AG04449 (cell line): ENCODE measurements at regions not wholly inside any gene's neighbourhood (a gene's known extent, or its start where the extent isn't known, plus 50 kb on each side); places are given as distances from the start of the nearest gene placed in this dataset.

Source experiments
- CTCF ChIA-PET: fragments of 350-600 bp; formaldehyde crosslinking; extraction: SDS; loops from one replicate; lab custom pipeline; 2021; ENCODE audit warnings: antibody characterized with exemption; lab: Yijun Ruan, JAX
- POLR2A ChIA-PET: fragments of 400-600, 350-600 bp; formaldehyde crosslinking; extraction: SDS; loops from one replicate; lab custom pipeline; 2020; ENCODE audit warnings: antibody characterized with exemption, inconsistent platforms; lab: Yijun Ruan, JAX
- DNase-seq: peaks from one replicate; pipeline ENCODE4 v3.0.0-alpha.2; 2010; ENCODE audit warnings: low read depth, low spot score
- H3K4me3 ChIP-seq: 2 replicates; pipeline ENCODE4 v1.5.1; 2011; ENCODE audit warnings: low read depth, mild to moderate bottlenecking, control low read depth, low read length
- TF ChIP-seq, protein P1 (sequence below): IDR thresholded peaks from one replicate; pipeline ENCODE4 v1.5.1; 2011; ENCODE audit warnings: mild to moderate bottlenecking, moderate library complexity, low read length, control low read depth, inconsistent platforms; ENCODE audit not compliant: insufficient read depth; ENCODE audit errors: missing control alignments

- ChIA-PET CTCF (no interaction called here), POLR2A (no interaction called here)
- H3K4me3 ChIP-seq, result no peak overlapping the region
- DNase-seq, result no peak
- TF ChIP-seq, protein P1, sequence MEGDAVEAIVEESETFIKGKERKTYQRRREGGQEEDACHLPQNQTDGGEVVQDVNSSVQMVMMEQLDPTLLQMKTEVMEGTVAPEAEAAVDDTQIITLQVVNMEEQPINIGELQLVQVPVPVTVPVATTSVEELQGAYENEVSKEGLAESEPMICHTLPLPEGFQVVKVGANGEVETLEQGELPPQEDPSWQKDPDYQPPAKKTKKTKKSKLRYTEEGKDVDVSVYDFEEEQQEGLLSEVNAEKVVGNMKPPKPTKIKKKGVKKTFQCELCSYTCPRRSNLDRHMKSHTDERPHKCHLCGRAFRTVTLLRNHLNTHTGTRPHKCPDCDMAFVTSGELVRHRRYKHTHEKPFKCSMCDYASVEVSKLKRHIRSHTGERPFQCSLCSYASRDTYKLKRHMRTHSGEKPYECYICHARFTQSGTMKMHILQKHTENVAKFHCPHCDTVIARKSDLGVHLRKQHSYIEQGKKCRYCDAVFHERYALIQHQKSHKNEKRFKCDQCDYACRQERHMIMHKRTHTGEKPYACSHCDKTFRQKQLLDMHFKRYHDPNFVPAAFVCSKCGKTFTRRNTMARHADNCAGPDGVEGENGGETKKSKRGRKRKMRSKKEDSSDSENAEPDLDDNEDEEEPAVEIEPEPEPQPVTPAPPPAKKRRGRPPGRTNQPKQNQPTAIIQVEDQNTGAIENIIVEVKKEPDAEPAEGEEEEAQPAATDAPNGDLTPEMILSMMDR, result no peak
Observed at GRCh38 chr5:175102717-175103116, 341.3 kb downstream of the DRD1 start.

GRCh38 chr5:175098301-175098700 is 345.7 kb downstream of the DRD1 start:
- ChIA-PET POLR2A (no interaction called here), CTCF (no interaction called here)
- no peak for DNase-seq
- TF ChIP-seq, protein P1, result no peak
- no peak overlapping the region for H3K4me3 ChIP-seq

GRCh38 chr5:175096469-175097165 is 347.4 kb downstream of the DRD1 start:
- ChIA-PET CTCF (no interaction called here), POLR2A (no interaction called here)
- no peak overlapping the region for H3K4me3 ChIP-seq
- DNase-seq, result no peak
- TF ChIP-seq, protein P1, result no peak

DNA sequence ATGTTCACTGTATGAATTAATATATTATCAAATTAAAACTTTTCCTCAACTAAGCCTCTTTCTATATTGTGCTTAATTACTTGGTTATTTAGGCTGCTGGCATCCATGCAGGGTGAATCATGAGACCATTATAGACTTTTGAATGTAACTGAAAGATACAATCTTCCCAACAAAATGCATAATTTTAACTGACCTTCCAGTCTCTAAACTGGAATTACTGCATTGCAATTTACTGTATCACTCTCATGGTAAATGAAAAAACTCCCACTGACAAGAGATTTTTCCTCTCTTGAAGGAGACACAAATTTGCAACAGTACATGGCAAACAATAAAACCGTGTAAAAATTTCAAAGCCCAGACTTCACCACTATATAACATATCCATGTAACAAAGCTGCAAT is 349.5 kb downstream of the DRD1 start:
- TF ChIP-seq, protein P1, result no peak
- DNase-seq, result no peak
- CTCF ChIA-PET, result no interaction called here
- no peak overlapping the region for H3K4me3 ChIP-seq
- POLR2A ChIA-PET, result no interaction called here

DNA sequence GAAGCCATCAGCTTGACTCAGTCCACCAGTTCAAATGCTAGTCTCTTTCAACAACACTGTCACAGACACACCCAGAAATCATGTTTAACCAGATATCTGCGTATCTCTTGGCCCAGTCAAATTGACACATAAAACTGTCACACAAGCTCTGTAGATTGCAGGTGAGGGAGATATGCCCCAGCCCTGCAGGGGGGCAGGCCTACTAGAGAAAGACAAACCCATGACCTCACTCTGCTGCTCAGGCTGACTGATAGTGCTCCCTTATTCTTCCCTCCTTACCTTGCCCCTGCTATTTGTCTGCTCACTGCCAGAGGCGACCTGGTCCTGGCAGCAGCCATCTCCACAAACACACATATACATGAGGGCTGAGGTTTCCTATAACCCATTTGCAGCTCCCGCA is 351.3 kb downstream of the DRD1 start:
- no peak for DNase-seq
- TF ChIP-seq, protein P1, result no peak
- CTCF ChIA-PET, result no interaction called here
- POLR2A ChIA-PET, result no interaction called here
- H3K4me3 ChIP-seq, result no peak overlapping the region

DNA sequence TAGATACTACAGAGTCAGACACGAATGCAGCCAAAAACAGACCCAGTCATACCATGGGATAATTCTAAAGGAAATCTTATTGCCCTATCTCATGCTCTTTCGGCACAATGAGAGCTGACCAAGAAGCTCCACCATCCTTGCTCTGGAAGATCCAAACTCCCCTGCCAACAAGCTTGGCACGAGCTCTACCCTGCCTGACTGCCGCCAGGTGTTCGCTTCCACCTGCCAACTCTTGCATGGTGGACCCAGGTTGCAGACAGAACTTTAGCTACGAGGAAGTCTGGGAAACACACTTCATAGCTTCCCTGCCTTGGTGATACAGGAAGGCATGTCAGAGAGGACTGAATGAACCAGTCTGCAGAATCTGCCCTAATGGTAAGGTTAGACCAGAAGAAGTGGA is 355.0 kb downstream of the DRD1 start:
- POLR2A ChIA-PET, result no interaction called here
- no peak for DNase-seq
- CTCF ChIA-PET, result no interaction called here
- no peak overlapping the region for H3K4me3 ChIP-seq
- TF ChIP-seq, protein P1, result no peak
